ENCODE measurements at regions not wholly inside any gene's neighbourhood (a gene's known extent, or its start where the extent isn't known, plus 50 kb on each side); places are given as distances from the start of the nearest gene placed in this dataset.

DNA sequence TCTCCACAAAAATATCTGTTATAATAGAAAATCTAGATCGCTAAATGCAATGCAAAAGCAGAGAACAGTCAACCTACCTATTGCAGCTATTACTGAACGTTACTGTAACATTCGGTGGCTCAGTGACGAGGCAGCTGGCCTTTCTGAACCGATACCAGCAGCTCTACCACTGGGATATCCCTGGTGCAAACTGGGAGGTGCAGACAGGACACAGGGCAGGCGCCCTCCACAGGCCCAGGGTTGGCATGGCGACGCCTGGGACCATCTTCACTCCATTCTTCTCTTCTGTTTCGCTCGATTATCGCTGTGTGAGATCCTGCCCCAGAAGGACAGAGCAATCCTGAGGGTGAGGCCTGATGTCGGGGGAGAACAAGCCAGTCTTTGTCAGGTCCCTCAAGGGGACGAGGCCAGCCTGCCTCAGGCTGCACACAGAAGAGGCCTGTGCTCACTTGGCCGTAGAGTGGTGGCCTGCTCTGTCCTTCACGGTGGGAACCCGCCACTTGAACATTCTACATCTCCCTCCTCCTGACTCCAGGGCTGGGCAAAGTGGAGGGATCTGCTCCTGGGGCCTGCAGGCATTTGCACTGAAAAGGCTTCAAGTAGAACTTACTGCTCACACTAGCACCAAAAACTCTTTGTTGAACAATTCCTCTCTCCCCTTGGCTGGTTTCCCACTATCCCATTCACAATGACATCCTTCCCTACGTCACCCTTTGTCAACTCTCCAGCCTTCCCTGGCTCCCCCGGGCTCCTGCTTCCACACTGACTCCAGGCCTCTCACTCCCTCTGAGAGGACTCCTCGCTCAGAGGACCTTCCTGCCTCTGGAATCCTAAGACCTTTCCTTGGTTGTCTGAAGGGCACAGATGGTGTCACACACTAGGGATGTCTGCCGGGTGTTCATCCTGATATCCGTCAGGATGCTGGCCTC, 49.7 kb downstream of the CYRIA start:
- H3K27me3 ChIP-seq, result no peaks in the 10 kb centered on the region
- H3K4me1 ChIP-seq, result peaks cover 60 to 78% of the 10 kb centered on the region in 2 donors
- TF ChIP-seq, protein P1, sequence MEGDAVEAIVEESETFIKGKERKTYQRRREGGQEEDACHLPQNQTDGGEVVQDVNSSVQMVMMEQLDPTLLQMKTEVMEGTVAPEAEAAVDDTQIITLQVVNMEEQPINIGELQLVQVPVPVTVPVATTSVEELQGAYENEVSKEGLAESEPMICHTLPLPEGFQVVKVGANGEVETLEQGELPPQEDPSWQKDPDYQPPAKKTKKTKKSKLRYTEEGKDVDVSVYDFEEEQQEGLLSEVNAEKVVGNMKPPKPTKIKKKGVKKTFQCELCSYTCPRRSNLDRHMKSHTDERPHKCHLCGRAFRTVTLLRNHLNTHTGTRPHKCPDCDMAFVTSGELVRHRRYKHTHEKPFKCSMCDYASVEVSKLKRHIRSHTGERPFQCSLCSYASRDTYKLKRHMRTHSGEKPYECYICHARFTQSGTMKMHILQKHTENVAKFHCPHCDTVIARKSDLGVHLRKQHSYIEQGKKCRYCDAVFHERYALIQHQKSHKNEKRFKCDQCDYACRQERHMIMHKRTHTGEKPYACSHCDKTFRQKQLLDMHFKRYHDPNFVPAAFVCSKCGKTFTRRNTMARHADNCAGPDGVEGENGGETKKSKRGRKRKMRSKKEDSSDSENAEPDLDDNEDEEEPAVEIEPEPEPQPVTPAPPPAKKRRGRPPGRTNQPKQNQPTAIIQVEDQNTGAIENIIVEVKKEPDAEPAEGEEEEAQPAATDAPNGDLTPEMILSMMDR (IDR thresholded peaks at IDR 0.05), result peak in 1 of 6 experiments; percentile 8
- peak in 1 of 2 donors; percentile 49 for TF ChIP-seq POLR2A (IDR thresholded peaks at IDR 0.05)
- DNase-seq, result peak; percentile 90 to 94
- no peaks in the 10 kb centered on the region for H3K9me3 ChIP-seq
- H3K4me3 ChIP-seq (replicated peaks in 1 of 3), result no peak overlapping the region
- H3K36me3 ChIP-seq, result peaks cover 3 to 6% of the 10 kb centered on the region in 2 donors
- intact Hi-C loops (cut with DNase I), result no loop called here
- H3K27ac ChIP-seq, result peak overlapping the region; percentile 78 to 90 (median 84)
- WGBS, 2 donors, result 55 to 57% methylated on average over 21 of the region's 21 CpGs

GRCh38 chr2:16615246-16615645, 50.4 kb downstream of the CYRIA start:
- no peak for TF ChIP-seq POLR2A (IDR thresholded peaks at IDR 0.05)
- TF ChIP-seq, protein P1 (IDR thresholded peaks at IDR 0.05), result no peak
- intact Hi-C loops (cut with DNase I), result no loop called here
- H3K36me3 ChIP-seq, result peaks cover 3 to 6% of the 10 kb centered on the region in 2 donors
- WGBS, 2 donors, result 43 to 58% methylated on average over 3 of the region's 3 CpGs
- DNase-seq, result no peak
- peaks cover 53 to 71% of the 10 kb centered on the region in 2 donors for H3K4me1 ChIP-seq
- no peak overlapping the region for H3K4me3 ChIP-seq (replicated peaks in 1 of 3)
- no peaks in the 10 kb centered on the region for H3K9me3 ChIP-seq
- H3K27ac ChIP-seq, result peak overlapping the region; percentile 78 to 90 (median 84)
- H3K27me3 ChIP-seq, result no peaks in the 10 kb centered on the region

GRCh38 chr2:16614314-16614860, 51.2 kb downstream of the CYRIA start:
- no peaks in the 10 kb centered on the region for H3K36me3 ChIP-seq
- no peak overlapping the region for H3K4me3 ChIP-seq (replicated peaks in 1 of 3)
- H3K9me3 ChIP-seq, result no peaks in the 10 kb centered on the region
- 27 to 38% methylated on average over 6 to 10 of the region's 10 CpGs for WGBS, 2 donors
- intact Hi-C loops (cut with DNase I), result loop anchor here (5.0 kb wide), 1 partner anchor 143 kb away; no protein-coding TSS in a partner anchor
- H3K4me1 ChIP-seq, result peaks cover 51 to 62% of the 10 kb centered on the region in 2 donors
- TF ChIP-seq, protein P1 (IDR thresholded peaks at IDR 0.05), result peak in 1 of 6 experiments; percentile 7
- TF ChIP-seq POLR2A (IDR thresholded peaks at IDR 0.05), result peak in 1 of 2 donors; percentile 30
- peak overlapping the region; percentile 78 to 90 (median 84) for H3K27ac ChIP-seq
- peak; percentile 62 to 64 for DNase-seq
- no peaks in the 10 kb centered on the region for H3K27me3 ChIP-seq

GRCh38 chr2:16613539-16614011, 52.1 kb downstream of the CYRIA start:
- TF ChIP-seq, protein P1 (IDR thresholded peaks at IDR 0.05), result peak; percentile 18 to 87 (median 64)
- TF ChIP-seq POLR2A (IDR thresholded peaks at IDR 0.05), result no peak
- intact Hi-C loops (cut with DNase I), result loop anchor here (5.0 kb wide), 1 partner anchor 144 kb away; no protein-coding TSS in a partner anchor
- DNase-seq, result no peak
- Histone ChIP-seq H3K4me3 (replicated peaks in 1 of 3) (no peak overlapping the region), H3K27me3 (no peaks in the 10 kb centered on the region), H3K4me1 (peaks cover 51 to 62% of the 10 kb centered on the region in 2 donors), H3K27ac (peak overlapping the region; percentile 78 to 90 (median 84)), H3K36me3 (no peaks in the 10 kb centered on the region), H3K9me3 (no peaks in the 10 kb centered on the region)
- 28 to 35% methylated on average over 6 of the region's 6 CpGs for WGBS, 2 donors

All from thyroid gland (tissue), 4 donors.